GM04503 (cell line): ENCODE measurements at regions not wholly inside any gene's neighbourhood (a gene's known extent, or its start where the extent isn't known, plus 50 kb on each side); places are given as distances from the start of the nearest gene placed in this dataset.
A peak's percentile ranks its signal among the peaks of the same experiment; 100 is the strongest.

Experiments
- DNase-seq: peaks from one replicate; pipeline ENCODE4 v3.0.0-alpha.2; 2012; ENCODE audit warnings: low read depth

GRCh38 chr1:58430421-58431275 is 115.9 kb downstream of the OMA1 start:
- no peak for DNase-seq

GRCh38 chr1:58426918-58427317 is 119.6 kb downstream of the OMA1 start:
- no peak for DNase-seq

- no peak for DNase-seq
Measured at GRCh38 chr1:58422436-58422835, 124.1 kb downstream of the OMA1 start.

GRCh38 chr1:58418283-58419228 is 128.0 kb downstream of the OMA1 start:
- no peak for DNase-seq

GRCh38 chr1:58412071-58412580 is 134.4 kb downstream of the OMA1 start:
- DNase-seq = no peak

- peak; percentile 59 for DNase-seq
Measured at GRCh38 chr1:58409890-58410289, 136.6 kb downstream of the OMA1 start.

- no peak for DNase-seq
Measured at GRCh38 chr1:58409336-58409735, 137.2 kb downstream of the OMA1 start.

GRCh38 chr1:58406301-58407071 is 140.0 kb downstream of the OMA1 start:
- DNase-seq = no peak

GRCh38 chr1:58405660-58406059 is 140.9 kb downstream of the OMA1 start:
- no peak for DNase-seq

GRCh38 chr1:58403894-58404293 is 142.6 kb downstream of the OMA1 start:
- DNase-seq = no peak

- no peak for DNase-seq
Measured at GRCh38 chr1:58402444-58402843, 144.1 kb downstream of the OMA1 start.

GRCh38 chr1:58401991-58402390 is 144.5 kb downstream of the OMA1 start:
- no peak for DNase-seq

GRCh38 chr1:58399176-58399575 is 147.3 kb downstream of the OMA1 start:
- DNase-seq = no peak

GRCh38 chr1:58398714-58399113 is 147.8 kb downstream of the OMA1 start:
- no peak for DNase-seq

GRCh38 chr1:58397187-58397820 is 149.2 kb downstream of the OMA1 start:
- DNase-seq = peak; percentile 62

- DNase-seq = no peak
Measured at GRCh38 chr1:58396150-58396549, 150.4 kb downstream of the OMA1 start.

GRCh38 chr1:58395355-58395754 is 151.2 kb downstream of the OMA1 start:
- peak; percentile 81 for DNase-seq

- DNase-seq = no peak
Measured at GRCh38 chr1:58392083-58392482, 154.4 kb downstream of the OMA1 start.

- no peak for DNase-seq
Measured at GRCh38 chr1:58391514-58391913, 155.0 kb downstream of the OMA1 start.

GRCh38 chr1:58391056-58391455 is 155.5 kb downstream of the OMA1 start:
- DNase-seq = no peak

GRCh38 chr1:58390091-58390490 is 156.4 kb downstream of the OMA1 start:
- DNase-seq = no peak
